Panc1 (cell line): ENCODE measurements at regions not wholly inside any gene's neighbourhood (a gene's known extent, or its start where the extent isn't known, plus 50 kb on each side); places are given as distances from the start of the nearest gene placed in this dataset.

ENCODE experiments used
- ATAC-seq: fragments of 200-7000 bp; cut with Tn5 transposase; 2 replicates; pipeline ENCODE4 v1.9.1; 2020; ENCODE audit warnings: mild to moderate bottlenecking, moderate library complexity
- BruUV-seq: library from RNA; stranded (reverse); fragments of 400-500 nt; replicated peaks from 2 replicates; lab custom pipeline; 2021; lab: Mats Ljungman, UMichigan
- CTCF ChIA-PET: fragments of 300-600 bp; sonication (Branson Sonifier 250); formaldehyde crosslinking; loops from one replicate; lab custom pipeline; 2022; ENCODE audit warnings: antibody characterized with exemption; lab: Charles Lee
- POLR2A ChIA-PET: fragments of 300-600 bp; sonication (Branson Sonifier 250); formaldehyde crosslinking; loops from one replicate; lab custom pipeline; 2022; ENCODE audit warnings: antibody characterized with exemption; lab: Charles Lee
- DNase-seq: peaks from one replicate; pipeline ENCODE4 v3.0.0-alpha.2; 2010; ENCODE audit warnings: low read depth, low spot score
- H3K27ac ChIP-seq: 2 replicates; pipeline ENCODE4 v1.5.1; 2011; ENCODE audit warnings: mild to moderate bottlenecking, low read length, inconsistent platforms
- H3K27me3 ChIP-seq: fragments of 200-500 bp; sonication (Bioruptor generic); 2 replicates; pipeline ENCODE4 v1.6.0; 2014; ENCODE audit warnings: low read length, inconsistent platforms; ENCODE audit not compliant: control insufficient read depth, insufficient read depth
- H3K36me3 ChIP-seq: fragments of 200-500 bp; sonication (Bioruptor generic); 2 replicates; pipeline ENCODE4 v1.5.1; 2014; ENCODE audit warnings: inconsistent platforms, mild to moderate bottlenecking, low read length, moderate library complexity; ENCODE audit not compliant: control insufficient read depth, insufficient read depth
- H3K4me1 ChIP-seq: 2 replicates; pipeline ENCODE4 v1.5.1; 2011; ENCODE audit warnings: inconsistent platforms, mild to moderate bottlenecking, low read length, moderate library complexity; ENCODE audit not compliant: control insufficient read depth, insufficient read depth
- H3K4me3 ChIP-seq, 2 experiments: 2 replicates each; pipeline ENCODE4 v1.5.1; 2011 to 2012; ENCODE audit warnings: low read depth in 2 of 2, low read length in 2 of 2, mild to moderate bottlenecking in 2 of 2, inconsistent platforms in 1 of 2, moderate library complexity in 1 of 2
- H3K9me3 ChIP-seq: fragments of 200-500 bp; sonication (Bioruptor generic); 2 replicates; pipeline ENCODE4 v1.5.1; 2014; ENCODE audit warnings: low read depth, mild to moderate bottlenecking, inconsistent platforms, low read length, moderate library complexity; ENCODE audit not compliant: control insufficient read depth, insufficient read depth
- CTCF ChIP-seq: fragments of 450-650 bp; IDR thresholded peaks from 2 replicates; pipeline ENCODE4 v1.5.1; 2017; ENCODE audit warnings: mild to moderate bottlenecking
- POLR2AphosphoS5 ChIP-seq: IDR thresholded peaks from 2 replicates; pipeline ENCODE4 v1.6.1; 2012; ENCODE audit warnings: mild to moderate bottlenecking, low read depth, low read length, moderate library complexity
- REST ChIP-seq, 2 experiments: IDR thresholded peaks; 2 replicates each; pipeline ENCODE4 v1.6.1; 2011 to 2012; ENCODE audit warnings: low read depth in 2 of 2, control low read depth in 1 of 2, low read length in 1 of 2, mild to moderate bottlenecking in 1 of 2, moderate library complexity in 1 of 2; ENCODE audit not compliant: insufficient read depth in 1 of 2
- SIN3A ChIP-seq: IDR thresholded peaks from 2 replicates; pipeline ENCODE4 v1.6.1; 2012; ENCODE audit warnings: low read depth, mild to moderate bottlenecking, low read length, moderate library complexity, borderline replicate concordance; ENCODE audit not compliant: insufficient read depth
- TCF7L2 ChIP-seq: IDR thresholded peaks from 2 replicates; pipeline ENCODE4 v1.6.1; 2011; ENCODE audit warnings: mild to moderate bottlenecking, low read depth, low read length, inconsistent platforms
- in situ Hi-C: cut with HindIII; loops from 2 replicates; pipeline ENCODE4 v1.10.0; 2016; ENCODE audit warnings: low sequenced_read_pairs, low pct_unique_long_range_greater_than_20kb
- intact Hi-C: fragments of 100-400 bp; cut with micrococcal nuclease; formaldehyde crosslinking; loops from one replicate; pipeline ENCODE4 v1.10.0; 2022; ENCODE audit not compliant: unreplicated experiment

- H3K4me1 ChIP-seq = no peaks in the 10 kb centered on the region
- ChIA-PET CTCF (interaction anchor here (0.6 kb wide), 1 partner anchor 11 kb away, joined by 3 read pairs; no protein-coding TSS in a partner anchor), POLR2A (no interaction called here)
- no peak for TF ChIP-seq TCF7L2
- no peak for TF ChIP-seq CTCF
- TF ChIP-seq SIN3A = no peak
- no peak for TF ChIP-seq POLR2AphosphoS5
- no peak for TF ChIP-seq REST (IDR thresholded peaks at IDR 0.05; ENCODE audit: insufficient read depth in 1 of 2, low read depth in 2 of 2, low read length in 1 of 2)
- in situ Hi-C loops (no loop called here), intact Hi-C loops (no loop called here)
- no TSS peak for BruUV-seq
- no peak overlapping the region for H3K27ac ChIP-seq
- H3K27me3 ChIP-seq = no peaks in the 10 kb centered on the region
- ATAC-seq (no peak), DNase-seq (no peak)
- H3K9me3 ChIP-seq = no peaks in the 10 kb centered on the region
- H3K4me3 ChIP-seq = no peak overlapping the region
- no peaks in the 10 kb centered on the region for H3K36me3 ChIP-seq
Observed at GRCh38 chr5:124480022-124480421, 266.4 kb downstream of the ZNF608 start.

- no peaks in the 10 kb centered on the region for H3K4me1 ChIP-seq
- in situ Hi-C loops = no loop called here
- TF ChIP-seq CTCF = no peak
- no peak for TF ChIP-seq POLR2AphosphoS5
- TF ChIP-seq REST (IDR thresholded peaks at IDR 0.05; ENCODE audit: insufficient read depth in 1 of 2, low read depth in 2 of 2, low read length in 1 of 2) = no peak
- no peak for TF ChIP-seq TCF7L2
- TF ChIP-seq SIN3A = no peak
- BruUV-seq = no TSS peak
- H3K27ac ChIP-seq = no peak overlapping the region
- no peak overlapping the region for H3K4me3 ChIP-seq
- intact Hi-C loops = no loop called here
- H3K9me3 ChIP-seq = no peaks in the 10 kb centered on the region
- ATAC-seq = no peak
- ChIA-PET POLR2A (no interaction called here), CTCF (no interaction called here)
- H3K27me3 ChIP-seq = no peaks in the 10 kb centered on the region
- H3K36me3 ChIP-seq = no peaks in the 10 kb centered on the region
- DNase-seq = no peak
Observed at GRCh38 chr5:124478264-124478663, 268.2 kb downstream of the ZNF608 start.
